Glutamatergic neuron (in vitro differentiated cells): ENCODE measurements at regions not wholly inside any gene's neighbourhood (a gene's known extent, or its start where the extent isn't known, plus 50 kb on each side); places are given as distances from the start of the nearest gene placed in this dataset.
A peak's percentile ranks its signal among the peaks of the same experiment; 100 is the strongest.

ENCODE experiments used
- DNase-seq: peaks from one replicate; pipeline ENCODE4 v3.0.0; 2022
- H3K27ac Mint-ChIP-seq: one replicate; pipeline ENCODE4 v1.8.0; 2020; ENCODE audit warnings: mild to moderate bottlenecking, mixed read lengths, inconsistent platforms; ENCODE audit not compliant: unreplicated experiment
- H3K27me3 Mint-ChIP-seq: one replicate; pipeline ENCODE4 v1.8.0; 2020; ENCODE audit warnings: mild to moderate bottlenecking, moderate library complexity, mixed read lengths, inconsistent platforms; ENCODE audit not compliant: unreplicated experiment
- H3K36me3 Mint-ChIP-seq: one replicate; pipeline ENCODE4 v1.8.0; 2020; ENCODE audit warnings: mild to moderate bottlenecking, mixed read lengths, inconsistent platforms; ENCODE audit not compliant: unreplicated experiment
- H3K4me1 Mint-ChIP-seq: one replicate; pipeline ENCODE4 v1.8.0; 2020; ENCODE audit warnings: mild to moderate bottlenecking, low read depth, mixed read lengths, inconsistent platforms; ENCODE audit not compliant: unreplicated experiment
- H3K4me3 Mint-ChIP-seq: one replicate; pipeline ENCODE4 v1.8.0; 2020; ENCODE audit warnings: mild to moderate bottlenecking, mixed read lengths, inconsistent platforms; ENCODE audit not compliant: unreplicated experiment
- H3K9me3 Mint-ChIP-seq: one replicate; pipeline ENCODE4 v1.8.0; 2020; ENCODE audit warnings: mild to moderate bottlenecking, moderate library complexity, mixed read lengths, inconsistent platforms; ENCODE audit not compliant: unreplicated experiment
- CTCF ChIP-seq: fragments of 200-600 bp; sonication (generic); IDR thresholded peaks from one replicate; pipeline ENCODE4 v1.5.0; 2021; ENCODE audit not compliant: partially characterized antibody, unreplicated experiment

- Mint-ChIP-seq H3K4me3 (no peak overlapping the region), H3K27ac (no peak overlapping the region), H3K27me3 (no peaks in the 10 kb centered on the region), H3K9me3 (peaks cover 1% of the 10 kb centered on the region), H3K4me1 (no peaks in the 10 kb centered on the region), H3K36me3 (peaks cover 7% of the 10 kb centered on the region)
- DNase-seq = no peak
- TF ChIP-seq CTCF = no peak
Observed at GRCh38 chr12:126337556-126338441, 1272.6 kb downstream of the AACS start.

GRCh38 chr12:126342866-126343265 is 1277.6 kb downstream of the AACS start:
- H3K27me3 Mint-ChIP-seq = peaks cover 2% of the 10 kb centered on the region
- H3K4me1 Mint-ChIP-seq = no peaks in the 10 kb centered on the region
- H3K9me3 Mint-ChIP-seq = peaks cover 5% of the 10 kb centered on the region
- H3K4me3 Mint-ChIP-seq = no peak overlapping the region
- no peaks in the 10 kb centered on the region for H3K36me3 Mint-ChIP-seq
- H3K27ac Mint-ChIP-seq = no peak overlapping the region
- no peak for DNase-seq
- TF ChIP-seq CTCF = no peak

- TF ChIP-seq CTCF = no peak
- Mint-ChIP-seq H3K4me1 (no peaks in the 10 kb centered on the region), H3K9me3 (peaks cover 5% of the 10 kb centered on the region), H3K27me3 (peaks cover 2% of the 10 kb centered on the region), H3K36me3 (no peaks in the 10 kb centered on the region), H3K4me3 (no peak overlapping the region), H3K27ac (no peak overlapping the region)
- DNase-seq = no peak
Observed at GRCh38 chr12:126343321-126343720, 1278.1 kb downstream of the AACS start.

- Mint-ChIP-seq H3K9me3 (peaks cover 5% of the 10 kb centered on the region), H3K4me1 (no peaks in the 10 kb centered on the region), H3K27me3 (peaks cover 2% of the 10 kb centered on the region), H3K36me3 (no peaks in the 10 kb centered on the region), H3K4me3 (no peak overlapping the region), H3K27ac (no peak overlapping the region)
- no peak for DNase-seq
- TF ChIP-seq CTCF = no peak
Observed at GRCh38 chr12:126346087-126346486, 1280.9 kb downstream of the AACS start.

- Mint-ChIP-seq H3K4me1 (no peaks in the 10 kb centered on the region), H3K27ac (no peak overlapping the region), H3K9me3 (peaks cover 6% of the 10 kb centered on the region), H3K36me3 (no peaks in the 10 kb centered on the region), H3K27me3 (peaks cover 2% of the 10 kb centered on the region), H3K4me3 (no peak overlapping the region)
- TF ChIP-seq CTCF = peak; percentile 23
- no peak for DNase-seq
Observed at GRCh38 chr12:126347421-126347820, 1282.2 kb downstream of the AACS start.
